HEK293T (cell line): ENCODE measurements at regions not wholly inside any gene's neighbourhood (a gene's known extent, or its start where the extent isn't known, plus 50 kb on each side); places are given as distances from the start of the nearest gene placed in this dataset.

Source experiments
- CTCF ChIA-PET: fragments of 350-600 bp; formaldehyde crosslinking; extraction: SDS; loops from one replicate; lab custom pipeline; 2021; ENCODE audit warnings: antibody characterized with exemption, inconsistent platforms; lab: Yijun Ruan, JAX
- POLR2A ChIA-PET: fragments of 350-600 bp; formaldehyde crosslinking; extraction: SDS; loops from one replicate; lab custom pipeline; 2020; ENCODE audit warnings: antibody characterized with exemption, inconsistent platforms; lab: Yijun Ruan, JAX
- DNase-seq: peaks from one replicate; pipeline ENCODE4 v3.0.0; 2012; ENCODE audit warnings: mixed read lengths; ENCODE audit errors: extremely low spot score
- ARNT ChIP-seq: fragments of 450-650 bp; IDR thresholded peaks from 2 replicates; pipeline ENCODE4 v1.6.1; 2017; ENCODE audit warnings: mild to moderate bottlenecking
- BHLHE40 ChIP-seq: fragments of 450-650 bp; IDR thresholded peaks from 2 replicates; pipeline ENCODE4 v1.6.1; 2016; ENCODE audit warnings: mild to moderate bottlenecking, moderate library complexity, borderline replicate concordance
- CTBP1 ChIP-seq: fragments of 450-650 bp; IDR thresholded peaks from 2 replicates; pipeline ENCODE4 v1.6.1; 2016; ENCODE audit warnings: borderline replicate concordance
- ELF4 ChIP-seq: fragments of 450-650 bp; IDR thresholded peaks from 2 replicates; pipeline ENCODE4 v1.6.1; 2017; ENCODE audit warnings: antibody characterized with exemption
- FOXA1 ChIP-seq: fragments of 450-650 bp; IDR thresholded peaks from 2 replicates; pipeline ENCODE4 v1.6.1; 2016; ENCODE audit warnings: mild to moderate bottlenecking
- FOXK2 ChIP-seq: fragments of 450-650 bp; IDR thresholded peaks from 2 replicates; pipeline ENCODE4 v1.6.1; 2016; ENCODE audit warnings: mild to moderate bottlenecking
- FOXM1 ChIP-seq: fragments of 450-650 bp; IDR thresholded peaks from 2 replicates; pipeline ENCODE4 v1.6.1; 2017; ENCODE audit warnings: mild to moderate bottlenecking, borderline replicate concordance
- HDGF ChIP-seq: fragments of 450-650 bp; IDR thresholded peaks from 2 replicates; pipeline ENCODE4 v1.6.1; 2017; ENCODE audit warnings: antibody characterized with exemption, borderline replicate concordance
- L3MBTL2 ChIP-seq: fragments of 450-650 bp; conservative IDR thresholded peaks from 2 replicates; pipeline ENCODE4 v1.6.1; 2016; ENCODE audit warnings: mild to moderate bottlenecking
- LEF1 ChIP-seq: fragments of 450-650 bp; IDR thresholded peaks from 2 replicates; pipeline ENCODE4 v1.6.1; 2017; ENCODE audit warnings: mild to moderate bottlenecking, borderline replicate concordance
- NFRKB ChIP-seq: fragments of 450-650 bp; IDR thresholded peaks from 2 replicates; pipeline ENCODE4 v1.6.1; 2016; ENCODE audit warnings: mild to moderate bottlenecking, moderate library complexity
- PKNOX1 ChIP-seq: fragments of 450-650 bp; IDR thresholded peaks from 2 replicates; pipeline ENCODE4 v1.6.1; 2016
- SP1 ChIP-seq: fragments of 450-650 bp; IDR thresholded peaks from 2 replicates; pipeline ENCODE4 v1.6.1; 2017
- SUZ12 ChIP-seq: fragments of 450-650 bp; IDR thresholded peaks from 2 replicates; pipeline ENCODE4 v1.6.1; 2016; ENCODE audit warnings: mild to moderate bottlenecking
- TARDBP ChIP-seq: fragments of 450-650 bp; IDR thresholded peaks from 2 replicates; pipeline ENCODE4 v1.6.1; 2016
- ZNF384 ChIP-seq: fragments of 450-650 bp; IDR thresholded peaks from 2 replicates; pipeline ENCODE4 v1.6.1; 2016

- TF ChIP-seq SUZ12 (no peak), SP1 (no peak), PKNOX1 (no peak), L3MBTL2 (no peak), FOXM1 (no peak), ZNF384 (no peak), FOXA1 (no peak), HDGF (no peak)
- CTCF ChIA-PET, result no interaction called here
- no peak for DNase-seq
- POLR2A ChIA-PET, result no interaction called here
These were observed 206.5 kb downstream of the GADD45G start for GRCh38 chr9:89811356-89811755.

GRCh38 chr9:89811886-89812450 is 207.2 kb downstream of the GADD45G start:
- CTCF ChIA-PET, result no interaction called here
- TF ChIP-seq BHLHE40, result no peak
- TF ChIP-seq PKNOX1, result no peak
- no peak for TF ChIP-seq SP1
- TF ChIP-seq L3MBTL2, result no peak
- no peak for TF ChIP-seq FOXM1
- TF ChIP-seq FOXA1, result no peak
- no peak for TF ChIP-seq NFRKB
- no peak for TF ChIP-seq TARDBP
- TF ChIP-seq CTBP1, result no peak
- no peak for TF ChIP-seq SUZ12
- TF ChIP-seq FOXK2, result no peak
- no peak for TF ChIP-seq ELF4
- TF ChIP-seq ARNT, result no peak
- TF ChIP-seq ZNF384, result no peak
- no peak for TF ChIP-seq LEF1
- TF ChIP-seq HDGF, result no peak
- DNase-seq, result no peak
- POLR2A ChIA-PET, result no interaction called here

- no peak for DNase-seq
- POLR2A ChIA-PET, result no interaction called here
- CTCF ChIA-PET, result no interaction called here
- no peak for TF ChIP-seq CTBP1
- TF ChIP-seq NFRKB, result no peak
- TF ChIP-seq ELF4, result no peak
- TF ChIP-seq BHLHE40, result no peak
- no peak for TF ChIP-seq SUZ12
- no peak for TF ChIP-seq FOXK2
- no peak for TF ChIP-seq LEF1
- no peak for TF ChIP-seq FOXM1
- no peak for TF ChIP-seq HDGF
- TF ChIP-seq TARDBP, result no peak
- TF ChIP-seq SP1, result no peak
These were observed 207.9 kb downstream of the GADD45G start for GRCh38 chr9:89812556-89813181.

- no peak for DNase-seq
- TF ChIP-seq TARDBP (no peak), FOXM1 (no peak), NFRKB (no peak), ZNF384 (no peak), SUZ12 (no peak), FOXA1 (no peak), SP1 (no peak), PKNOX1 (no peak), CTBP1 (no peak), HDGF (no peak), FOXK2 (no peak), ARNT (no peak), LEF1 (no peak), L3MBTL2 (no peak), BHLHE40 (no peak), ELF4 (no peak)
- ChIA-PET POLR2A (no interaction called here), CTCF (interaction anchor here (0.7 to 2.0 kb wide), 2 partner anchors 190 to 210 kb away, joined by 4 to 5 read pairs; no protein-coding TSS in a partner anchor)
These were observed 208.7 kb downstream of the GADD45G start for GRCh38 chr9:89813482-89813881.

GRCh38 chr9:89814340-89815040 is 209.7 kb downstream of the GADD45G start:
- ChIA-PET CTCF (interaction anchor here (2.0 kb wide), 1 partner anchor 211 kb away, joined by 5 read pairs; no protein-coding TSS in a partner anchor), POLR2A (no interaction called here)
- no peak for TF ChIP-seq PKNOX1
- TF ChIP-seq FOXM1, result no peak
- DNase-seq, result peak; percentile 20
